Right atrium auricular region (tissue), 2 donors: ENCODE measurements at regions not wholly inside any gene's neighbourhood (a gene's known extent, or its start where the extent isn't known, plus 50 kb on each side); places are given as distances from the start of the nearest gene placed in this dataset.

Experiments
- DNase-seq: peaks from one replicate; pipeline ENCODE4 v3.0.0-alpha.2; 2019; ENCODE audit warnings: low spot score
- H3K27ac ChIP-seq, 2 donors: fragments of 200-600 bp; sonication (generic); 1 replicate in 1 of 2; 2 replicates in 1 of 2; pipeline ENCODE4 v1.5.1; 2016 to 2019
- H3K27me3 ChIP-seq, 2 donors: fragments of 200-600 bp; sonication (generic); one replicate each; pipeline versions ENCODE4 v1.5.1 to v1.6.0; 2017 to 2019
- H3K36me3 ChIP-seq: fragments of 200-600 bp; sonication (generic); one replicate; pipeline ENCODE4 v1.5.1; 2016
- H3K4me1 ChIP-seq, 2 donors: fragments of 200-600 bp; sonication (generic); one replicate each; pipeline versions ENCODE4 v1.5.1 to v1.6.0; 2017 to 2019
- H3K4me3 ChIP-seq, 2 donors: fragments of 200-600 bp; sonication (generic); 1 replicate in 1 of 2; 2 replicates in 1 of 2; pipeline ENCODE4 v1.5.1; 2017 to 2019; ENCODE audit warnings: mild to moderate bottlenecking in 1 of 2, moderate library complexity in 1 of 2
- H3K9me3 ChIP-seq, 2 donors: fragments of 200-600 bp; sonication (generic); one replicate each; pipeline ENCODE4 v1.5.1; 2019
- TF ChIP-seq, protein P1 (sequence below), 2 donors: fragments of 200-600 bp; sonication (generic); IDR thresholded peaks; one replicate each; pipeline ENCODE4 v1.5.1; 2019; ENCODE audit warnings: antibody characterized with exemption in 2 of 2

DNA sequence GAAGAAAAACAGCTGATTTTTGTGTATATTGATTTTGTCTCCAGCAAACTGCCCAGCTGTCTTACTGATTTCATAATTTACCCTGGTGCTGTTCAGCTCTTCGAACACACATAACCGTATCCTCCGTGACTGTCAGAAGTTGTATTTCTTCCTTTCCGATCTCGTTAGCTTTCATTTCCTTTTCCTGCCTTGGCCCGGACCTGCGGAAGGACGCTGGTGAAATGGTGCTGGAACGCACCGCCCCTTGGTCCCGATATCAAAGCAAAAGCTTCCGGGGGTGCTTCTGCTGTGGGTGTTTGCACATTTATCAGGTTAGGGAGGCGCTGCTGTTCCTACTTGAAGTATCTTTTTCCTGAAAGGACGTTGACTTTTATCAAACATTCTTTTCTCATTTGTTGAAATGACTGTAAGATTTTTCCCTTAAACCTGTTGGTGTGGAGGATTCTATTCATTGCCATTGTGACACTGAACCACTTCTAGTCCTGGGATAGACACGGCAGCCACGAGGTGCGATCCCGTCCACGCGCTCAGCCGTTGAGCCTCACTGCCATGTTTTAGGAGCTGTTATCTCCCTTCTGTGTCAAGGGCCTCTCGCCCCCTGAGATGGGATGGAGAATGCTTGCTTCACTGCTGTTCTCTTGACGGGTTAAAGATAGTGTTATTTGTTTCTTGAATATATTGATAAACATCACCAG is 72.6 kb downstream of the FOXL3 start:
- peak overlapping the region; percentile 4 to 37 for H3K4me3 ChIP-seq
- H3K9me3 ChIP-seq, result peaks cover 0 to 6% of the 10 kb centered on the region in 2 donors
- H3K27me3 ChIP-seq, result no peaks in the 10 kb centered on the region
- H3K36me3 ChIP-seq, result no peaks in the 10 kb centered on the region
- no peak for DNase-seq
- peaks cover 0 to 9% of the 10 kb centered on the region in 2 donors for H3K4me1 ChIP-seq
- H3K27ac ChIP-seq, result no peak overlapping the region
- TF ChIP-seq, protein P1, sequence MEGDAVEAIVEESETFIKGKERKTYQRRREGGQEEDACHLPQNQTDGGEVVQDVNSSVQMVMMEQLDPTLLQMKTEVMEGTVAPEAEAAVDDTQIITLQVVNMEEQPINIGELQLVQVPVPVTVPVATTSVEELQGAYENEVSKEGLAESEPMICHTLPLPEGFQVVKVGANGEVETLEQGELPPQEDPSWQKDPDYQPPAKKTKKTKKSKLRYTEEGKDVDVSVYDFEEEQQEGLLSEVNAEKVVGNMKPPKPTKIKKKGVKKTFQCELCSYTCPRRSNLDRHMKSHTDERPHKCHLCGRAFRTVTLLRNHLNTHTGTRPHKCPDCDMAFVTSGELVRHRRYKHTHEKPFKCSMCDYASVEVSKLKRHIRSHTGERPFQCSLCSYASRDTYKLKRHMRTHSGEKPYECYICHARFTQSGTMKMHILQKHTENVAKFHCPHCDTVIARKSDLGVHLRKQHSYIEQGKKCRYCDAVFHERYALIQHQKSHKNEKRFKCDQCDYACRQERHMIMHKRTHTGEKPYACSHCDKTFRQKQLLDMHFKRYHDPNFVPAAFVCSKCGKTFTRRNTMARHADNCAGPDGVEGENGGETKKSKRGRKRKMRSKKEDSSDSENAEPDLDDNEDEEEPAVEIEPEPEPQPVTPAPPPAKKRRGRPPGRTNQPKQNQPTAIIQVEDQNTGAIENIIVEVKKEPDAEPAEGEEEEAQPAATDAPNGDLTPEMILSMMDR (IDR thresholded peaks at IDR 0.05), result no peak

DNA sequence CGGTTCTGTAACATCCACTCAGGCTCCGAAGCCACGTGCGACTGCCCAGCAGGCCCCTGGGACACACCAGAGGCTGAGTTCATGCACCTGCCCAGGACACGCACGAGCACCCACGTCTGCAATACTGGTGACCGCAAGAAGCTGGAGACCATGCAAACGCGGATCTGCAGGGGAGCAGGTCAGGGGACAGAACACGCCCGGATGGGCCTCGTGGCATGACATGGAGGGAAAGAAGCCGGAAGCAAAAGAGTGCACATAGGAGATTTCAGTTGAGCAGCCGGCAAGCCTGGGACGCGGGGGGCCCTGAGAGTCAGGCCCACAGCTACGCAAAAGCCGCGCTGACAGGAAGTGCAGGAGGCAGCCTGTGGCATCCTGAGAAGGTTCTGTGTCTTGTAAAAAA is 73.7 kb downstream of the FOXL3 start:
- Histone ChIP-seq H3K4me1 (peaks cover 0 to 9% of the 10 kb centered on the region in 2 donors), H3K9me3 (no peaks in the 10 kb centered on the region), H3K27me3 (no peaks in the 10 kb centered on the region), H3K27ac (no peak overlapping the region), H3K4me3 (no peak overlapping the region), H3K36me3 (no peaks in the 10 kb centered on the region)
- no peak for DNase-seq
- TF ChIP-seq, protein P1 (IDR thresholded peaks at IDR 0.05), result no peak

DNA sequence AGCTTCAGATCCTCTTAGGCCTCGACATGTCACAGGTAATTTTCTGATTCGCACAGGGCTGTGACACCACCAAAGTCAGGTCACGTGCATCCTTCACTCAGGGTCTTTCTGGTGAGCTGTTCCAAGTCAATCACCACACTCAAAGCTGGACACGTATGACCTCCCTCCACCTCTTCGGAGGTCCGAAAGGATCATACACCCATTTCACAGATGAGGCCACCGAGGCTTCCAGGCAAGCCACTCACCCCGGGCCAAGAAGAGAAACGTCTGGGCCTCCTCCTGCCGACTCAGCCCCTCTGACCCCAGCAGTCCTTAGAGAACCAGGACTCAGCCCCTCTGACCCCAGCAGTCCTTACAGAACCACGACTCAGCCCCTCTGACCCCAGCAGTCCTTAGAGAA is 74.6 kb downstream of the FOXL3 start:
- TF ChIP-seq, protein P1 (IDR thresholded peaks at IDR 0.05), result no peak
- H3K27me3 ChIP-seq, result no peaks in the 10 kb centered on the region
- no peak for DNase-seq

DNA sequence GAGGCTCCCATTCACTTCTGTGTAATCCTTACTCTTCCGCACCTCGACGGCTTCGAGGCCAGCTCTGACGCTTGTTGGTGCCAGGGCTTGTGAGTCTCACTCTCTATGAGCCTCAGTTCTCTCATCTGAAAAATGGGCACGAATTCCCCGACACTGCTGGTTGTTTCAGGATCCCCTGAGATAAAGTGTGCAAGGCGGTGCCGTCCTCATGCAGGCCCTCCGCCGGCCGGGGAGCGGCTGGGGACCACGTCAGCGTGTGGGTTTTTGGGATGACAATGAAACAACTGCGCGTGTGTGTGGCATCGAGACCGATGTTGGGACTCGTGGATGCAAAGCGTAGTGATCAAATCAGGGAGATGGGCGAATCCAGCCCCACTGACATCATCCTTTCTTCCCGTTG is 75.6 kb downstream of the FOXL3 start:
- DNase-seq, result no peak
- no peak overlapping the region for H3K4me3 ChIP-seq
- peaks cover 0 to 9% of the 10 kb centered on the region in 2 donors for H3K4me1 ChIP-seq
- TF ChIP-seq, protein P1 (IDR thresholded peaks at IDR 0.05), result no peak
- no peak overlapping the region for H3K27ac ChIP-seq
- no peaks in the 10 kb centered on the region for H3K36me3 ChIP-seq
- H3K9me3 ChIP-seq, result no peaks in the 10 kb centered on the region
- H3K27me3 ChIP-seq, result no peaks in the 10 kb centered on the region

More for the DNA sequence above, 74.6 kb downstream of the FOXL3 start:
- Histone ChIP-seq H3K36me3 (no peaks in the 10 kb centered on the region), H3K27ac (no peak overlapping the region), H3K4me3 (no peak overlapping the region), H3K4me1 (peaks cover 0 to 9% of the 10 kb centered on the region in 2 donors), H3K9me3 (no peaks in the 10 kb centered on the region)

DNA sequence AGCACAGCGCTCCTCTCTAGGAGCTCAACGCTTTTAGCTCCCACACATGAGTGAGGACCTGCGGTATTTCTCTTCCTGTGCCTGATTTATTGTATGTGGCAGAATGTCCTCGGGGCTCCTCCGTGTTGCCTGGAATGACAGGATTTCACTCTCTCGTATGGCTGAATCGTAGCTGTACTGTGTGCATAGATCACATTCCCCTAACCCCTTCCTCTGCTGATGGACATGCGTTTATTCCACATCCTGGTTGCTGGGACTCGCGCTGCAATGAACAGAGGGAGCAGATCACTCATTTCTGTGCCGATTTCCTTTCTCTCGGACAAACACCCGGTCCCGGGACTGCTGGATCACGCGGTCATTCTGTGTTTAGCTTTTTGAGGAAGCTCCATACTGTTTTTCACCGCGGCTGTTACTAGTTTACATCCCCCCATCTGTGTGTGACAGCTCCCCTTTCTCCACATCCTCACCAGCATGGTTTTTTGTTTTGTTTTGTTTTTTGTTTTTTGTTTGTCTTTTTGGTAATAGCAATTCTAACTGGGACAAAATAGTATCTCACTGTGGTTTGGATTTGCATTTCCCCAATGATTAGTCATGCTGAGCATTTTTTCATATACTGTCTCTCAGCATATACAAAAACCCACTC is 76.3 kb downstream of the FOXL3 start:
- Histone ChIP-seq H3K4me3 (no peak overlapping the region), H3K27me3 (no peaks in the 10 kb centered on the region), H3K36me3 (no peaks in the 10 kb centered on the region), H3K27ac (no peak overlapping the region), H3K4me1 (peaks cover 0 to 9% of the 10 kb centered on the region in 2 donors), H3K9me3 (no peaks in the 10 kb centered on the region)
- TF ChIP-seq, protein P1 (IDR thresholded peaks at IDR 0.05), result no peak
- no peak for DNase-seq
